ENCODE measurements at regions not wholly inside any gene's neighbourhood (a gene's known extent, or its start where the extent isn't known, plus 50 kb on each side); places are given as distances from the start of the nearest gene placed in this dataset.
"Not testable (repeated sequence)": the region's sequence is repeated elsewhere in the genome, so short reads cannot be mapped to it uniquely, and the experiment has no call there.

GRCh38 chr3:98679986-98680385 is 83.2 kb upstream of the ST3GAL6 start:
- no peaks in the 10 kb centered on the region for H3K27me3 ChIP-seq
- DNase-seq: no peak
- TF ChIP-seq CTCF (IDR thresholded peaks at IDR 0.05) (no peak), POLR2AphosphoS5 (IDR thresholded peaks at IDR 0.05) (no peak), POLR2A (IDR thresholded peaks at IDR 0.05) (no peak), EP300 (IDR thresholded peaks at IDR 0.05) (no peak)
- H3K36me3 ChIP-seq: no peaks in the 10 kb centered on the region
- no peaks in the 10 kb centered on the region for H3K4me1 ChIP-seq
- WGBS, 2 donors: 92 to 98% methylated on average over 2 of the region's 2 CpGs
- no peak overlapping the region for H3K4me3 ChIP-seq
- H3K9me3 ChIP-seq: no peaks in the 10 kb centered on the region
- ATAC-seq (ENCODE audit: low FRiP score in 2 of 2): no peak
- no peak overlapping the region for H3K27ac ChIP-seq

GRCh38 chr3:98680723-98681122 is 82.4 kb upstream of the ST3GAL6 start:
- no peak overlapping the region for H3K27ac ChIP-seq
- no peaks in the 10 kb centered on the region for H3K4me1 ChIP-seq
- DNase-seq (no peak), ATAC-seq (ENCODE audit: low FRiP score in 2 of 2) (no peak)
- no peaks in the 10 kb centered on the region for H3K36me3 ChIP-seq
- H3K9me3 ChIP-seq: no peaks in the 10 kb centered on the region
- no peak overlapping the region for H3K4me3 ChIP-seq
- 93 to 98% methylated on average over 5 of the region's 5 CpGs for WGBS, 2 donors
- no peaks in the 10 kb centered on the region for H3K27me3 ChIP-seq
- TF ChIP-seq CTCF (IDR thresholded peaks at IDR 0.05): no peak
- no peak for TF ChIP-seq POLR2A (IDR thresholded peaks at IDR 0.05)
- no peak for TF ChIP-seq EP300 (IDR thresholded peaks at IDR 0.05)
- no peak for TF ChIP-seq POLR2AphosphoS5 (IDR thresholded peaks at IDR 0.05)

GRCh38 chr3:98681486-98681885 is 81.7 kb upstream of the ST3GAL6 start:
- no peak overlapping the region for H3K27ac ChIP-seq
- ATAC-seq (ENCODE audit: low FRiP score in 2 of 2) (no peak), DNase-seq (no peak)
- H3K4me1 ChIP-seq: no peaks in the 10 kb centered on the region
- no peaks in the 10 kb centered on the region for H3K27me3 ChIP-seq
- TF ChIP-seq EP300 (IDR thresholded peaks at IDR 0.05) (no peak), POLR2A (IDR thresholded peaks at IDR 0.05) (no peak), CTCF (IDR thresholded peaks at IDR 0.05) (no peak), POLR2AphosphoS5 (IDR thresholded peaks at IDR 0.05) (no peak)
- no peaks in the 10 kb centered on the region for H3K9me3 ChIP-seq
- H3K36me3 ChIP-seq: no peaks in the 10 kb centered on the region
- H3K4me3 ChIP-seq: no peak overlapping the region
- 94 to 96% methylated on average over 7 of the region's 7 CpGs for WGBS, 2 donors

- not testable (repeated sequence) for H3K4me3 ChIP-seq; H3K36me3 ChIP-seq; H3K27me3 ChIP-seq; DNase-seq; ATAC-seq (ENCODE audit: low FRiP score in 2 of 2); H3K27ac ChIP-seq; H3K4me1 ChIP-seq; H3K9me3 ChIP-seq
- 79 to 92% methylated on average over 3 to 5 of the region's 6 CpGs for WGBS, 2 donors
Observed at GRCh38 chr3:98682391-98682790, 80.7 kb upstream of the ST3GAL6 start.

GRCh38 chr3:98688363-98688762 is 74.8 kb upstream of the ST3GAL6 start:
- Histone ChIP-seq H3K4me3 (no peak overlapping the region), H3K9me3 (no peaks in the 10 kb centered on the region), H3K4me1 (no peaks in the 10 kb centered on the region), H3K27me3 (no peaks in the 10 kb centered on the region), H3K27ac (no peak overlapping the region), H3K36me3 (no peaks in the 10 kb centered on the region)
- TF ChIP-seq POLR2AphosphoS5 (IDR thresholded peaks at IDR 0.05): no peak
- WGBS, 2 donors: 95% methylated on average over 5 of the region's 5 CpGs
- no peak for ATAC-seq (ENCODE audit: low FRiP score in 2 of 2)
- no peak for DNase-seq

- DNase-seq: no peak
- Histone ChIP-seq H3K36me3 (no peaks in the 10 kb centered on the region), H3K9me3 (no peaks in the 10 kb centered on the region), H3K27me3 (no peaks in the 10 kb centered on the region), H3K27ac (no peak overlapping the region), H3K4me1 (no peaks in the 10 kb centered on the region), H3K4me3 (no peak overlapping the region)
- WGBS, 2 donors: 93% methylated on average over 2 of the region's 2 CpGs
- TF ChIP-seq CTCF (IDR thresholded peaks at IDR 0.05): no peak
- TF ChIP-seq EP300 (IDR thresholded peaks at IDR 0.05): no peak
- TF ChIP-seq POLR2A (IDR thresholded peaks at IDR 0.05): no peak
- TF ChIP-seq POLR2AphosphoS5 (IDR thresholded peaks at IDR 0.05): no peak
- ATAC-seq (ENCODE audit: low FRiP score in 2 of 2): no peak
Observed at GRCh38 chr3:98690876-98691275, 72.3 kb upstream of the ST3GAL6 start.

Measured in upper lobe of left lung (tissue), 6 donors.